Astrocyte of the spinal cord (primary cell): ENCODE measurements at regions not wholly inside any gene's neighbourhood (a gene's known extent, or its start where the extent isn't known, plus 50 kb on each side); places are given as distances from the start of the nearest gene placed in this dataset.

Experiments
- DNase-seq: peaks from one replicate; pipeline ENCODE4 v3.0.0; 2011; ENCODE audit warnings: low read depth, low spot score
- H3K4me3 ChIP-seq: 2 replicates; pipeline ENCODE4 v1.5.1; 2011; ENCODE audit warnings: low read depth, mild to moderate bottlenecking, low read length, moderate library complexity
- in situ Hi-C: cut with HindIII; loops from 2 replicates; pipeline ENCODE4 v1.10.0; 2017; ENCODE audit warnings: low sequenced_read_pairs
- TF ChIP-seq, protein P1 (sequence below): IDR thresholded peaks from 2 replicates; pipeline ENCODE4 v1.5.1; 2012; ENCODE audit warnings: low read depth, mild to moderate bottlenecking, low read length, inconsistent platforms

DNA sequence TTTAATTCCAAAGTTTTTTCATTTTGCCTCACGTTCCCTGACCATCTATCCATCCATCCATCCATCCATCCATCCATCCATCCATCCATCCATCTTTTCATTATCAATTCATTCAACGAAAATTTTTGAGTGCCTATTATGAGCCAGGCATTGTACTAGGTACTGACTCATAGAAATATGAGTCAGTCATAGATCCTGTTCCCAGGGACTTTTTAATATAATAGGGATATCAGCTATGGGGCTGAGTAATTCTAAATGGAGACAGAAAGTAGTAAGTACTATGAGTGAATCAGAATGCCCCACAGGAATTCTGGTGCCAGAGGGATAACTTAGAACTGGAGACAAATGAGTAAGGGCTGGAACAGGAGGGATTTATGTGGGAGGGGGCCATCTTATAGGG lies 49.8 kb upstream of the GNG12 start:
- TF ChIP-seq, protein P1, sequence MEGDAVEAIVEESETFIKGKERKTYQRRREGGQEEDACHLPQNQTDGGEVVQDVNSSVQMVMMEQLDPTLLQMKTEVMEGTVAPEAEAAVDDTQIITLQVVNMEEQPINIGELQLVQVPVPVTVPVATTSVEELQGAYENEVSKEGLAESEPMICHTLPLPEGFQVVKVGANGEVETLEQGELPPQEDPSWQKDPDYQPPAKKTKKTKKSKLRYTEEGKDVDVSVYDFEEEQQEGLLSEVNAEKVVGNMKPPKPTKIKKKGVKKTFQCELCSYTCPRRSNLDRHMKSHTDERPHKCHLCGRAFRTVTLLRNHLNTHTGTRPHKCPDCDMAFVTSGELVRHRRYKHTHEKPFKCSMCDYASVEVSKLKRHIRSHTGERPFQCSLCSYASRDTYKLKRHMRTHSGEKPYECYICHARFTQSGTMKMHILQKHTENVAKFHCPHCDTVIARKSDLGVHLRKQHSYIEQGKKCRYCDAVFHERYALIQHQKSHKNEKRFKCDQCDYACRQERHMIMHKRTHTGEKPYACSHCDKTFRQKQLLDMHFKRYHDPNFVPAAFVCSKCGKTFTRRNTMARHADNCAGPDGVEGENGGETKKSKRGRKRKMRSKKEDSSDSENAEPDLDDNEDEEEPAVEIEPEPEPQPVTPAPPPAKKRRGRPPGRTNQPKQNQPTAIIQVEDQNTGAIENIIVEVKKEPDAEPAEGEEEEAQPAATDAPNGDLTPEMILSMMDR, result no peak
- in situ Hi-C loops, result no loop called here
- DNase-seq, result peak; percentile 84
- no peak overlapping the region for H3K4me3 ChIP-seq
